ENCODE measurements at regions not wholly inside any gene's neighbourhood (a gene's known extent, or its start where the extent isn't known, plus 50 kb on each side); places are given as distances from the start of the nearest gene placed in this dataset.

DNA sequence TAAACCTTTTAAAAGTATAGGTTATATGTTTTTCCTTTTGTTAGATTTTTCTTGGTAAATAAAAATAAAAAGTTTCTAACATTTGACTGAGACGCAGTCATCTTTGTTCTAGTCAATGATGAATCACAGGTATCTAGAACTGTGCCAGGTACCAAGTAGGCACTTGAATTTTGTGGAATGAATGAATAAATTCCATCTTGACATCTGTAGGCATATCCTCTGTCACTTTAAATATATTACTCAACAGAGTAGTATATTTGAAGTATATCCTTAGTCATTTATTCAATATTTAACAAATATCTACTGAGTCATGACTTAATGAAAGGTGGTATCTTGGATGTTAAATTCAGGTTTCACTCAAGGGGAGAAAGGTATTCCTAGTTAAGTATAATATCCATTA, 828.4 kb downstream of the TUSC7 start:
- Mint-ChIP-seq H3K9me3 (peaks cover 2% of the 10 kb centered on the region), H3K27me3 (no peaks in the 10 kb centered on the region), H3K36me3 (ENCODE audit: low read depth) (no peaks in the 10 kb centered on the region), H3K4me1 (no peaks in the 10 kb centered on the region), H3K27ac (no peak overlapping the region), H3K4me3 (no peak overlapping the region)
- no peak for DNase-seq
- TF ChIP-seq CTCF (IDR thresholded peaks at IDR 0.05): no peak
- CTCF ChIA-PET: no interaction called here
- POLR2A ChIA-PET: no interaction called here
- intact Hi-C loops (cut with micrococcal nuclease): no loop called here
- ATAC-seq (ENCODE audit: low read depth): no peak

GRCh38 chr3:117539729-117540128, 830.1 kb downstream of the TUSC7 start:
- CTCF ChIA-PET: interaction anchor here (1.4 kb wide), 1 partner anchor 9 kb away, joined by 3 read pairs; no protein-coding TSS in a partner anchor
- ATAC-seq (ENCODE audit: low read depth) (no peak), DNase-seq (no peak)
- Mint-ChIP-seq H3K4me1 (no peaks in the 10 kb centered on the region), H3K27me3 (no peaks in the 10 kb centered on the region), H3K9me3 (peaks cover 2% of the 10 kb centered on the region), H3K36me3 (ENCODE audit: low read depth) (no peaks in the 10 kb centered on the region), H3K4me3 (no peak overlapping the region), H3K27ac (no peak overlapping the region)
- intact Hi-C loops (cut with micrococcal nuclease): no loop called here
- POLR2A ChIA-PET: no interaction called here
- TF ChIP-seq CTCF (IDR thresholded peaks at IDR 0.05): no peak

DNA sequence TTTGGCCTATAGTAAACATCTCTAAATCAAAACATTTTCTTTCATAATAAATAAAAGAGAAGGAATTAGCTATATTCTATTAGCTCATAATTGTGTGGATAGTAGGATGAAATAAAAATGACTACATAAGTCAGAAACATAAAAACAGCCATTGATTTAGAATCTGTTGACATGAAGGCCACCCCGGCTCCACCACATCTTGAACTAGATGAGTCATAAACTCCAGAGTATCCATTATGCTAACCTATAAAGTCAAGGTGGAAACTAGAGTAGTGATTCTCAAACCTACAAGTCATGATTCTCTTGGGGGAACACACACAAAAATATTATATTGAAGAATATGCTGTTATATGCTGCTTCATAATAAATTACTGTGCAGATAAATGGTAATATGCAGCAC, 831.0 kb downstream of the TUSC7 start:
- no peaks in the 10 kb centered on the region for H3K27me3 Mint-ChIP-seq
- H3K9me3 Mint-ChIP-seq: peaks cover 2% of the 10 kb centered on the region
- H3K36me3 Mint-ChIP-seq (ENCODE audit: low read depth): no peaks in the 10 kb centered on the region
- no peak for DNase-seq
- ATAC-seq (ENCODE audit: low read depth): no peak
- intact Hi-C loops (cut with micrococcal nuclease): no loop called here
- H3K27ac Mint-ChIP-seq: no peak overlapping the region
- CTCF ChIA-PET: interaction anchor here (1.4 kb wide), 1 partner anchor 10 kb away, joined by 3 read pairs; no protein-coding TSS in a partner anchor
- TF ChIP-seq CTCF (IDR thresholded peaks at IDR 0.05): no peak
- H3K4me3 Mint-ChIP-seq: no peak overlapping the region
- POLR2A ChIA-PET: no interaction called here
- no peaks in the 10 kb centered on the region for H3K4me1 Mint-ChIP-seq

- ChIA-PET CTCF (no interaction called here), POLR2A (no interaction called here)
- Mint-ChIP-seq H3K4me1 (no peaks in the 10 kb centered on the region), H3K9me3 (peaks cover 2% of the 10 kb centered on the region), H3K27me3 (no peaks in the 10 kb centered on the region), H3K27ac (no peak overlapping the region), H3K4me3 (no peak overlapping the region), H3K36me3 (ENCODE audit: low read depth) (no peaks in the 10 kb centered on the region)
- ATAC-seq (ENCODE audit: low read depth): no peak
- DNase-seq: no peak
- TF ChIP-seq CTCF (IDR thresholded peaks at IDR 0.05): no peak
- intact Hi-C loops (cut with micrococcal nuclease): no loop called here
Measured at GRCh38 chr3:117541721-117542120, 832.1 kb downstream of the TUSC7 start.

GRCh38 chr3:117543521-117543920, 833.9 kb downstream of the TUSC7 start:
- no peak for DNase-seq
- intact Hi-C loops (cut with micrococcal nuclease): no loop called here
- CTCF ChIA-PET: no interaction called here
- no peaks in the 10 kb centered on the region for H3K4me1 Mint-ChIP-seq
- no peak overlapping the region for H3K27ac Mint-ChIP-seq
- H3K36me3 Mint-ChIP-seq (ENCODE audit: low read depth): no peaks in the 10 kb centered on the region
- no peak for ATAC-seq (ENCODE audit: low read depth)
- no peaks in the 10 kb centered on the region for H3K9me3 Mint-ChIP-seq
- no peak overlapping the region for H3K4me3 Mint-ChIP-seq
- TF ChIP-seq CTCF (IDR thresholded peaks at IDR 0.05): no peak
- no peaks in the 10 kb centered on the region for H3K27me3 Mint-ChIP-seq
- POLR2A ChIA-PET: no interaction called here
